Activated naive CD4-positive, alpha-beta T cell treated with anti-CD3 and anti-CD28 coated beads, Interleukin-2, amount 10 ng/mL, durations not matched to agents 7 days and 5 days (primary cell): ENCODE measurements at regions not wholly inside any gene's neighbourhood (a gene's known extent, or its start where the extent isn't known, plus 50 kb on each side); places are given as distances from the start of the nearest gene placed in this dataset.

ENCODE experiments used
- CTCF ChIA-PET: fragments of 350-600 bp; sonication (Branson Sonifier 250); formaldehyde crosslinking; loops from one replicate; lab custom pipeline; 2021; ENCODE audit warnings: antibody characterized with exemption; lab: Charles Lee
- DNase-seq: peaks from one replicate; pipeline ENCODE4 v3.0.0-alpha.2; 2020
- H3K27ac Mint-ChIP-seq: one replicate; pipeline ENCODE4 v1.8.0; 2021; ENCODE audit warnings: mild to moderate bottlenecking, moderate library complexity, mixed read lengths
- H3K27me3 Mint-ChIP-seq: one replicate; pipeline ENCODE4 v1.8.0; 2021; ENCODE audit warnings: mild to moderate bottlenecking, mixed read lengths
- H3K36me3 Mint-ChIP-seq: one replicate; pipeline ENCODE4 v1.8.0; 2021; ENCODE audit warnings: mixed read lengths
- H3K4me1 Mint-ChIP-seq: one replicate; pipeline ENCODE4 v1.8.0; 2021; ENCODE audit warnings: mixed read lengths
- H3K4me3 Mint-ChIP-seq: one replicate; pipeline ENCODE4 v1.8.0; 2021; ENCODE audit warnings: mild to moderate bottlenecking, moderate library complexity, mixed read lengths
- H3K9me3 Mint-ChIP-seq: one replicate; pipeline ENCODE4 v1.8.0; 2021; ENCODE audit warnings: mixed read lengths

GRCh38 chr20:7004801-7005200 lies 237.3 kb downstream of the BMP2 start:
- peaks cover 6% of the 10 kb centered on the region for H3K9me3 Mint-ChIP-seq
- DNase-seq, result no peak
- no peak overlapping the region for H3K4me3 Mint-ChIP-seq
- no peaks in the 10 kb centered on the region for H3K4me1 Mint-ChIP-seq
- no peaks in the 10 kb centered on the region for H3K36me3 Mint-ChIP-seq
- CTCF ChIA-PET, result interaction anchor here (0.6 kb wide), 1 partner anchor 317 kb away, joined by 3 read pairs; no protein-coding TSS in a partner anchor
- H3K27ac Mint-ChIP-seq, result no peak overlapping the region
- H3K27me3 Mint-ChIP-seq, result no peaks in the 10 kb centered on the region

GRCh38 chr20:7010527-7010926 lies 243.0 kb downstream of the BMP2 start:
- Mint-ChIP-seq H3K4me3 (no peak overlapping the region), H3K36me3 (no peaks in the 10 kb centered on the region), H3K9me3 (peaks cover 5% of the 10 kb centered on the region), H3K4me1 (no peaks in the 10 kb centered on the region), H3K27me3 (no peaks in the 10 kb centered on the region), H3K27ac (no peak overlapping the region)
- no peak for DNase-seq
- CTCF ChIA-PET, result no interaction called here

GRCh38 chr20:7015257-7015656 lies 247.8 kb downstream of the BMP2 start:
- CTCF ChIA-PET, result no interaction called here
- peaks cover 2% of the 10 kb centered on the region for H3K9me3 Mint-ChIP-seq
- H3K4me1 Mint-ChIP-seq, result no peaks in the 10 kb centered on the region
- no peak overlapping the region for H3K4me3 Mint-ChIP-seq
- no peak overlapping the region for H3K27ac Mint-ChIP-seq
- H3K36me3 Mint-ChIP-seq, result no peaks in the 10 kb centered on the region
- DNase-seq, result no peak
- H3K27me3 Mint-ChIP-seq, result no peaks in the 10 kb centered on the region

GRCh38 chr20:7022597-7022996 lies 255.1 kb downstream of the BMP2 start:
- no peak overlapping the region for H3K27ac Mint-ChIP-seq
- DNase-seq, result no peak
- H3K4me3 Mint-ChIP-seq, result no peak overlapping the region

GRCh38 chr20:7025635-7026034 lies 258.1 kb downstream of the BMP2 start:
- CTCF ChIA-PET, result no interaction called here
- DNase-seq, result no peak
- Mint-ChIP-seq H3K36me3 (no peaks in the 10 kb centered on the region), H3K4me3 (no peak overlapping the region), H3K9me3 (peaks cover 25% of the 10 kb centered on the region), H3K27me3 (no peaks in the 10 kb centered on the region), H3K4me1 (no peaks in the 10 kb centered on the region), H3K27ac (no peak overlapping the region)

More at GRCh38 chr20:7022597-7022996, 255.1 kb downstream of the BMP2 start:
- H3K27me3 Mint-ChIP-seq, result no peaks in the 10 kb centered on the region
- CTCF ChIA-PET, result no interaction called here
- peaks cover 24% of the 10 kb centered on the region for H3K9me3 Mint-ChIP-seq
- H3K36me3 Mint-ChIP-seq, result no peaks in the 10 kb centered on the region
- no peaks in the 10 kb centered on the region for H3K4me1 Mint-ChIP-seq

- CTCF ChIA-PET, result no interaction called here
- no peaks in the 10 kb centered on the region for H3K4me1 Mint-ChIP-seq
Observed at GRCh38 chr20:7029019-7029418, 261.5 kb downstream of the BMP2 start.

GRCh38 chr20:7031222-7031621 lies 263.7 kb downstream of the BMP2 start:
- no peak overlapping the region for H3K27ac Mint-ChIP-seq
- H3K9me3 Mint-ChIP-seq, result peaks cover 19% of the 10 kb centered on the region
- H3K27me3 Mint-ChIP-seq, result no peaks in the 10 kb centered on the region
- no peak overlapping the region for H3K4me3 Mint-ChIP-seq
- no peaks in the 10 kb centered on the region for H3K36me3 Mint-ChIP-seq
- CTCF ChIA-PET, result no interaction called here
- no peaks in the 10 kb centered on the region for H3K4me1 Mint-ChIP-seq
- no peak for DNase-seq

More at GRCh38 chr20:7029019-7029418, 261.5 kb downstream of the BMP2 start:
- H3K4me3 Mint-ChIP-seq, result no peak overlapping the region
- H3K27ac Mint-ChIP-seq, result no peak overlapping the region
- H3K36me3 Mint-ChIP-seq, result no peaks in the 10 kb centered on the region
- DNase-seq, result no peak
- H3K27me3 Mint-ChIP-seq, result no peaks in the 10 kb centered on the region
- H3K9me3 Mint-ChIP-seq, result peaks cover 10% of the 10 kb centered on the region

GRCh38 chr20:7038029-7038428 lies 270.5 kb downstream of the BMP2 start:
- Mint-ChIP-seq H3K36me3 (no peaks in the 10 kb centered on the region), H3K4me1 (no peaks in the 10 kb centered on the region), H3K9me3 (peaks cover 21% of the 10 kb centered on the region), H3K27me3 (no peaks in the 10 kb centered on the region), H3K4me3 (no peak overlapping the region), H3K27ac (no peak overlapping the region)
- CTCF ChIA-PET, result no interaction called here
- no peak for DNase-seq

GRCh38 chr20:7057611-7058010 lies 290.1 kb downstream of the BMP2 start:
- CTCF ChIA-PET, result no interaction called here
- Mint-ChIP-seq H3K9me3 (peaks cover 2% of the 10 kb centered on the region), H3K27ac (no peak overlapping the region), H3K4me3 (no peak overlapping the region), H3K36me3 (no peaks in the 10 kb centered on the region), H3K4me1 (no peaks in the 10 kb centered on the region), H3K27me3 (no peaks in the 10 kb centered on the region)
- DNase-seq, result no peak

GRCh38 chr20:7078804-7079203 lies 311.3 kb downstream of the BMP2 start:
- Mint-ChIP-seq H3K9me3 (peaks cover 5% of the 10 kb centered on the region), H3K4me3 (no peak overlapping the region), H3K27ac (no peak overlapping the region), H3K4me1 (no peaks in the 10 kb centered on the region), H3K36me3 (no peaks in the 10 kb centered on the region), H3K27me3 (no peaks in the 10 kb centered on the region)
- CTCF ChIA-PET, result no interaction called here
- DNase-seq, result no peak

GRCh38 chr20:7080472-7080871 lies 313.0 kb downstream of the BMP2 start:
- no peak for DNase-seq
- no peak overlapping the region for H3K27ac Mint-ChIP-seq
- no peaks in the 10 kb centered on the region for H3K27me3 Mint-ChIP-seq
- H3K9me3 Mint-ChIP-seq, result peaks cover 10% of the 10 kb centered on the region
- no peaks in the 10 kb centered on the region for H3K4me1 Mint-ChIP-seq
- H3K4me3 Mint-ChIP-seq, result no peak overlapping the region
- CTCF ChIA-PET, result no interaction called here
- H3K36me3 Mint-ChIP-seq, result no peaks in the 10 kb centered on the region

GRCh38 chr20:7085467-7085866 lies 318.0 kb downstream of the BMP2 start:
- Mint-ChIP-seq H3K36me3 (no peaks in the 10 kb centered on the region), H3K4me1 (no peaks in the 10 kb centered on the region), H3K9me3 (peaks cover 9% of the 10 kb centered on the region), H3K4me3 (no peak overlapping the region), H3K27ac (no peak overlapping the region), H3K27me3 (no peaks in the 10 kb centered on the region)
- no peak for DNase-seq
- CTCF ChIA-PET, result no interaction called here

GRCh38 chr20:7087803-7088202 lies 320.3 kb downstream of the BMP2 start:
- H3K36me3 Mint-ChIP-seq, result no peaks in the 10 kb centered on the region
- DNase-seq, result no peak
- CTCF ChIA-PET, result no interaction called here
- H3K27me3 Mint-ChIP-seq, result no peaks in the 10 kb centered on the region
- H3K27ac Mint-ChIP-seq, result no peak overlapping the region
- H3K4me1 Mint-ChIP-seq, result no peaks in the 10 kb centered on the region
- H3K4me3 Mint-ChIP-seq, result no peak overlapping the region
- H3K9me3 Mint-ChIP-seq, result peaks cover 9% of the 10 kb centered on the region

GRCh38 chr20:7090001-7090400 lies 322.5 kb downstream of the BMP2 start:
- H3K9me3 Mint-ChIP-seq, result peaks cover 2% of the 10 kb centered on the region
- CTCF ChIA-PET, result no interaction called here
- no peak overlapping the region for H3K4me3 Mint-ChIP-seq
- H3K36me3 Mint-ChIP-seq, result no peaks in the 10 kb centered on the region
- no peak for DNase-seq
- no peaks in the 10 kb centered on the region for H3K4me1 Mint-ChIP-seq
- H3K27me3 Mint-ChIP-seq, result no peaks in the 10 kb centered on the region
- no peak overlapping the region for H3K27ac Mint-ChIP-seq

GRCh38 chr20:7090811-7091210 lies 323.3 kb downstream of the BMP2 start:
- Mint-ChIP-seq H3K27me3 (no peaks in the 10 kb centered on the region), H3K36me3 (no peaks in the 10 kb centered on the region), H3K4me1 (no peaks in the 10 kb centered on the region), H3K4me3 (no peak overlapping the region), H3K27ac (no peak overlapping the region), H3K9me3 (peaks cover 2% of the 10 kb centered on the region)
- no peak for DNase-seq
- CTCF ChIA-PET, result no interaction called here

- Mint-ChIP-seq H3K9me3 (peaks cover 2% of the 10 kb centered on the region), H3K36me3 (no peaks in the 10 kb centered on the region), H3K4me1 (no peaks in the 10 kb centered on the region), H3K4me3 (no peak overlapping the region), H3K27me3 (no peaks in the 10 kb centered on the region), H3K27ac (no peak overlapping the region)
- DNase-seq, result no peak
- CTCF ChIA-PET, result no interaction called here
Observed at GRCh38 chr20:7091655-7092054, 324.2 kb downstream of the BMP2 start.
